Liver (tissue), 8 donors: ENCODE measurements at regions not wholly inside any gene's neighbourhood (a gene's known extent, or its start where the extent isn't known, plus 50 kb on each side); places are given as distances from the start of the nearest gene placed in this dataset.

Experiments
- DNase-seq: peaks from one replicate; pipeline ENCODE4 v3.0.0-alpha.2; 2017; ENCODE audit warnings: low spot score
- H3K27ac ChIP-seq, 2 donors: one replicate each; pipeline ENCODE4 v1.7.0; 2013; ENCODE audit warnings: inconsistent platforms in 2 of 2, low read length in 2 of 2, control low read depth in 1 of 2, low read depth in 1 of 2, mild to moderate bottlenecking in 1 of 2
- H3K27me3 ChIP-seq, 4 donors: one replicate each; pipeline versions ENCODE4 v1.6.1 to v1.7.0; 2013; ENCODE audit warnings: low read length in 3 of 4, inconsistent platforms in 1 of 4, mild to moderate bottlenecking in 1 of 4, moderate library complexity in 1 of 4; ENCODE audit not compliant: control insufficient read depth in 4 of 4, insufficient read depth in 4 of 4
- H3K36me3 ChIP-seq, 4 donors: one replicate each; pipeline versions ENCODE4 v1.6.1 to v1.7.0; 2013; ENCODE audit warnings: low read length in 3 of 4, mild to moderate bottlenecking in 3 of 4, low read depth in 1 of 4, moderate library complexity in 1 of 4; ENCODE audit not compliant: control insufficient read depth in 4 of 4, insufficient read depth in 3 of 4
- H3K4me1 ChIP-seq, 4 donors: one replicate each; pipeline versions ENCODE4 v1.6.1 to v1.7.0; 2013; ENCODE audit warnings: low read length in 3 of 4, mild to moderate bottlenecking in 3 of 4, moderate library complexity in 1 of 4; ENCODE audit not compliant: control insufficient read depth in 4 of 4, insufficient read depth in 4 of 4
- H3K4me3 ChIP-seq, 3 donors: one replicate each; pipeline versions ENCODE4 v1.6.1 to v1.7.0; 2013; ENCODE audit warnings: low read length in 3 of 3, control low read depth in 1 of 3, low read depth in 1 of 3, mild to moderate bottlenecking in 1 of 3
- H3K9ac ChIP-seq, 2 donors: one replicate each; pipeline ENCODE4 v1.7.0; 2013; ENCODE audit warnings: low read length in 2 of 2, mild to moderate bottlenecking in 2 of 2, moderate library complexity in 2 of 2, control low read depth in 1 of 2, low read depth in 1 of 2
- H3K9me3 ChIP-seq, 4 donors: one replicate each; pipeline versions ENCODE4 v1.6.1 to v1.7.0; 2013; ENCODE audit warnings: low read length in 3 of 4; ENCODE audit not compliant: control insufficient read depth in 4 of 4
- ATF3 ChIP-seq: IDR thresholded peaks from 2 replicates; pipeline ENCODE4 v1.6.1; 2016; ENCODE audit warnings: antibody characterized with exemption
- CTCF ChIP-seq: fragments of 150-350 bp; IDR thresholded peaks from 2 replicates; pipeline ENCODE4 v1.5.1; 2017; ENCODE audit warnings: improper control_type of control experiment, low read depth, low read length; ENCODE audit not compliant: missing input control
- EGR1 ChIP-seq, 2 donors: IDR thresholded peaks; 2 replicates each; pipeline ENCODE4 v1.6.1; 2016 to 2018; ENCODE audit warnings: antibody characterized with exemption in 2 of 2, low read depth in 2 of 2
- FOXA1 ChIP-seq: IDR thresholded peaks from 2 replicates; pipeline ENCODE4 v1.6.1; 2016; ENCODE audit warnings: antibody characterized with exemption
- FOXA2 ChIP-seq: IDR thresholded peaks from 2 replicates; pipeline ENCODE4 v1.6.1; 2016; ENCODE audit warnings: antibody characterized with exemption
- GABPA ChIP-seq, 2 donors: IDR thresholded peaks in 1 of 2; conservative IDR thresholded peaks in 1 of 2; 2 replicates each; pipeline ENCODE4 v1.6.1; 2016; ENCODE audit warnings: antibody characterized with exemption in 2 of 2, mild to moderate bottlenecking in 1 of 2, moderate library complexity in 1 of 2
- HNF4A ChIP-seq, 2 donors: conservative IDR thresholded peaks; 2 replicates each; pipeline ENCODE4 v1.6.1; 2016; ENCODE audit warnings: antibody characterized with exemption in 2 of 2, mild to moderate bottlenecking in 2 of 2
- JUND ChIP-seq, 2 donors: IDR thresholded peaks; 2 replicates each; pipeline ENCODE4 v1.6.1; 2016; ENCODE audit warnings: antibody characterized with exemption in 2 of 2
- MAX ChIP-seq: IDR thresholded peaks from 2 replicates; pipeline ENCODE4 v1.6.1; 2016; ENCODE audit warnings: antibody characterized with exemption
- NR2F2 ChIP-seq: IDR thresholded peaks from 2 replicates; pipeline ENCODE4 v1.6.1; 2016; ENCODE audit warnings: antibody characterized with exemption
- RAD21 ChIP-seq, 2 donors: IDR thresholded peaks; 2 replicates each; pipeline ENCODE4 v1.6.1; 2016; ENCODE audit warnings: antibody characterized with exemption in 2 of 2, mild to moderate bottlenecking in 2 of 2
- REST ChIP-seq: IDR thresholded peaks from 2 replicates; pipeline ENCODE4 v1.6.1; 2016; ENCODE audit warnings: antibody characterized with exemption, mild to moderate bottlenecking
- RXRA ChIP-seq, 2 donors: IDR thresholded peaks; 2 replicates each; pipeline ENCODE4 v1.6.1; 2017 to 2018; ENCODE audit warnings: antibody characterized with exemption in 2 of 2, mild to moderate bottlenecking in 1 of 2
- SP1 ChIP-seq: IDR thresholded peaks from 2 replicates; pipeline ENCODE4 v1.6.1; 2018; ENCODE audit warnings: antibody characterized with exemption, mild to moderate bottlenecking
- YY1 ChIP-seq: IDR thresholded peaks from 2 replicates; pipeline ENCODE4 v1.6.1; 2016; ENCODE audit warnings: antibody characterized with exemption, mild to moderate bottlenecking
- ZBTB33 ChIP-seq: IDR thresholded peaks from 2 replicates; pipeline ENCODE4 v1.6.1; 2016; ENCODE audit warnings: antibody characterized with exemption
- WGBS: extraction: QIAGEN DNeasy Blood & Tissue Kit; methylation state at CpG from one replicate; pipeline ENCODE4 v1.1.7; 2013; 5-methylcytosine and 5-hydroxymethylcytosine counted together
- donor health status: healthy.
- donor health status: healthy.
- donor health status: healthy.
- donor health status: healthy.
- donor health status: healthy.

- Histone ChIP-seq H3K9me3 (no peaks in the 10 kb centered on the region), H3K9ac (no peak overlapping the region), H3K4me3 (no peak overlapping the region), H3K27ac (no peak overlapping the region), H3K36me3 (no peaks in the 10 kb centered on the region), H3K4me1 (no peaks in the 10 kb centered on the region), H3K27me3 (peaks cover 0 to 8% (median 0%) of the 10 kb centered on the region in 4 donors)
- WGBS, result 85% methylated on average over 15 of the region's 15 CpGs
- no peak for TF ChIP-seq GABPA (IDR thresholded peaks at IDR 0.05 in 1 of 2, conservative IDR thresholded peaks at IDR 0.05 in 1 of 2)
- TF ChIP-seq YY1, result no peak
- TF ChIP-seq JUND (IDR thresholded peaks at IDR 0.05), result no peak
- no peak for TF ChIP-seq HNF4A (conservative IDR thresholded peaks at IDR 0.05)
- TF ChIP-seq SP1, result no peak
- no peak for TF ChIP-seq RAD21 (IDR thresholded peaks at IDR 0.05)
- TF ChIP-seq REST, result no peak
- TF ChIP-seq CTCF, result no peak
- no peak for TF ChIP-seq NR2F2
- no peak for TF ChIP-seq RXRA (IDR thresholded peaks at IDR 0.05)
- no peak for TF ChIP-seq FOXA1
- TF ChIP-seq MAX, result no peak
- TF ChIP-seq FOXA2, result no peak
- no peak for TF ChIP-seq EGR1 (IDR thresholded peaks at IDR 0.05; ENCODE audit: low read depth in 2 of 2)
- no peak for TF ChIP-seq ATF3
- no peak for TF ChIP-seq ZBTB33
- DNase-seq, result no peak
Measured at GRCh38 chr22:49721211-49721763, 106.4 kb downstream of the BRD1 start.
